ENCODE measurements at regions not wholly inside any gene's neighbourhood (a gene's known extent, or its start where the extent isn't known, plus 50 kb on each side); places are given as distances from the start of the nearest gene placed in this dataset.

GRCh38 chr2:12330916-12331315, 385.8 kb upstream of the TRIB2 start:
- peak; percentile 68 for DNase-seq (ENCODE audit: low read depth)
- no peak overlapping the region for H3K4me3 ChIP-seq (ENCODE audit: low read depth, low read length)
- TF ChIP-seq CTCF (conservative IDR thresholded peaks at IDR 0.05; ENCODE audit: low read depth, low read length) = no peak

- no peak for DNase-seq (ENCODE audit: low read depth)
- no peak for TF ChIP-seq CTCF (conservative IDR thresholded peaks at IDR 0.05; ENCODE audit: low read depth, low read length)
Measured at GRCh38 chr2:12331698-12332097, 385.0 kb upstream of the TRIB2 start.

GRCh38 chr2:12333293-12333692, 383.4 kb upstream of the TRIB2 start:
- no peak for DNase-seq (ENCODE audit: low read depth)
- H3K4me3 ChIP-seq (ENCODE audit: low read depth, low read length) = no peak overlapping the region
- no peak for TF ChIP-seq CTCF (conservative IDR thresholded peaks at IDR 0.05; ENCODE audit: low read depth, low read length)

More at GRCh38 chr2:12331698-12332097, 385.0 kb upstream of the TRIB2 start:
- H3K4me3 ChIP-seq (ENCODE audit: low read depth, low read length) = no peak overlapping the region

GRCh38 chr2:12334412-12334966, 382.2 kb upstream of the TRIB2 start:
- no peak for DNase-seq (ENCODE audit: low read depth)
- H3K4me3 ChIP-seq (ENCODE audit: low read depth, low read length) = no peak overlapping the region
- TF ChIP-seq CTCF (conservative IDR thresholded peaks at IDR 0.05; ENCODE audit: low read depth, low read length) = no peak

GRCh38 chr2:12335131-12335530, 381.6 kb upstream of the TRIB2 start:
- no peak overlapping the region for H3K4me3 ChIP-seq (ENCODE audit: low read depth, low read length)
- no peak for TF ChIP-seq CTCF (conservative IDR thresholded peaks at IDR 0.05; ENCODE audit: low read depth, low read length)
- no peak for DNase-seq (ENCODE audit: low read depth)

- H3K4me3 ChIP-seq (ENCODE audit: low read depth, low read length) = no peak overlapping the region
- TF ChIP-seq CTCF (conservative IDR thresholded peaks at IDR 0.05; ENCODE audit: low read depth, low read length) = no peak
- DNase-seq (ENCODE audit: low read depth) = no peak
Measured at GRCh38 chr2:12335995-12336394, 380.7 kb upstream of the TRIB2 start.

- no peak for TF ChIP-seq CTCF (conservative IDR thresholded peaks at IDR 0.05; ENCODE audit: low read depth, low read length)
- DNase-seq (ENCODE audit: low read depth) = no peak
- no peak overlapping the region for H3K4me3 ChIP-seq (ENCODE audit: low read depth, low read length)
Measured at GRCh38 chr2:12338946-12339697, 377.6 kb upstream of the TRIB2 start.

Measured in epithelial cell of proximal tubule (primary cell).